Liver (tissue), 8 donors: ENCODE measurements at regions not wholly inside any gene's neighbourhood (a gene's known extent, or its start where the extent isn't known, plus 50 kb on each side); places are given as distances from the start of the nearest gene placed in this dataset.

Source experiments
- DNase-seq: peaks from one replicate; pipeline ENCODE4 v3.0.0-alpha.2; 2017; ENCODE audit warnings: low spot score
- H3K27ac ChIP-seq, 2 donors: one replicate each; pipeline ENCODE4 v1.7.0; 2013; ENCODE audit warnings: inconsistent platforms in 2 of 2, low read length in 2 of 2, control low read depth in 1 of 2, low read depth in 1 of 2, mild to moderate bottlenecking in 1 of 2
- H3K27me3 ChIP-seq, 4 donors: one replicate each; pipeline versions ENCODE4 v1.6.1 to v1.7.0; 2013; ENCODE audit warnings: low read length in 3 of 4, inconsistent platforms in 1 of 4, mild to moderate bottlenecking in 1 of 4, moderate library complexity in 1 of 4; ENCODE audit not compliant: control insufficient read depth in 4 of 4, insufficient read depth in 4 of 4
- H3K36me3 ChIP-seq, 4 donors: one replicate each; pipeline versions ENCODE4 v1.6.1 to v1.7.0; 2013; ENCODE audit warnings: low read length in 3 of 4, mild to moderate bottlenecking in 3 of 4, low read depth in 1 of 4, moderate library complexity in 1 of 4; ENCODE audit not compliant: control insufficient read depth in 4 of 4, insufficient read depth in 3 of 4
- H3K4me1 ChIP-seq, 4 donors: one replicate each; pipeline versions ENCODE4 v1.6.1 to v1.7.0; 2013; ENCODE audit warnings: low read length in 3 of 4, mild to moderate bottlenecking in 3 of 4, moderate library complexity in 1 of 4; ENCODE audit not compliant: control insufficient read depth in 4 of 4, insufficient read depth in 4 of 4
- H3K4me3 ChIP-seq, 3 donors: one replicate each; pipeline versions ENCODE4 v1.6.1 to v1.7.0; 2013; ENCODE audit warnings: low read length in 3 of 3, control low read depth in 1 of 3, low read depth in 1 of 3, mild to moderate bottlenecking in 1 of 3
- H3K9ac ChIP-seq, 2 donors: one replicate each; pipeline ENCODE4 v1.7.0; 2013; ENCODE audit warnings: low read length in 2 of 2, mild to moderate bottlenecking in 2 of 2, moderate library complexity in 2 of 2, control low read depth in 1 of 2, low read depth in 1 of 2
- H3K9me3 ChIP-seq, 4 donors: one replicate each; pipeline versions ENCODE4 v1.6.1 to v1.7.0; 2013; ENCODE audit warnings: low read length in 3 of 4; ENCODE audit not compliant: control insufficient read depth in 4 of 4
- ATF3 ChIP-seq: IDR thresholded peaks from 2 replicates; pipeline ENCODE4 v1.6.1; 2016; ENCODE audit warnings: antibody characterized with exemption
- CTCF ChIP-seq: fragments of 150-350 bp; IDR thresholded peaks from 2 replicates; pipeline ENCODE4 v1.5.1; 2017; ENCODE audit warnings: improper control_type of control experiment, low read depth, low read length; ENCODE audit not compliant: missing input control
- EGR1 ChIP-seq, 2 donors: IDR thresholded peaks; 2 replicates each; pipeline ENCODE4 v1.6.1; 2016 to 2018; ENCODE audit warnings: antibody characterized with exemption in 2 of 2, low read depth in 2 of 2
- FOXA1 ChIP-seq: IDR thresholded peaks from 2 replicates; pipeline ENCODE4 v1.6.1; 2016; ENCODE audit warnings: antibody characterized with exemption
- FOXA2 ChIP-seq: IDR thresholded peaks from 2 replicates; pipeline ENCODE4 v1.6.1; 2016; ENCODE audit warnings: antibody characterized with exemption
- GABPA ChIP-seq, 2 donors: IDR thresholded peaks in 1 of 2; conservative IDR thresholded peaks in 1 of 2; 2 replicates each; pipeline ENCODE4 v1.6.1; 2016; ENCODE audit warnings: antibody characterized with exemption in 2 of 2, mild to moderate bottlenecking in 1 of 2, moderate library complexity in 1 of 2
- HNF4A ChIP-seq, 2 donors: conservative IDR thresholded peaks; 2 replicates each; pipeline ENCODE4 v1.6.1; 2016; ENCODE audit warnings: antibody characterized with exemption in 2 of 2, mild to moderate bottlenecking in 2 of 2
- HNF4G ChIP-seq: IDR thresholded peaks from 2 replicates; pipeline ENCODE4 v1.6.1; 2016; ENCODE audit warnings: antibody characterized with exemption
- JUND ChIP-seq, 2 donors: IDR thresholded peaks; 2 replicates each; pipeline ENCODE4 v1.6.1; 2016; ENCODE audit warnings: antibody characterized with exemption in 2 of 2
- NR2F2 ChIP-seq: IDR thresholded peaks from 2 replicates; pipeline ENCODE4 v1.6.1; 2016; ENCODE audit warnings: antibody characterized with exemption
- RAD21 ChIP-seq, 2 donors: IDR thresholded peaks; 2 replicates each; pipeline ENCODE4 v1.6.1; 2016; ENCODE audit warnings: antibody characterized with exemption in 2 of 2, mild to moderate bottlenecking in 2 of 2
- RXRA ChIP-seq, 2 donors: IDR thresholded peaks; 2 replicates each; pipeline ENCODE4 v1.6.1; 2017 to 2018; ENCODE audit warnings: antibody characterized with exemption in 2 of 2, mild to moderate bottlenecking in 1 of 2
- SP1 ChIP-seq: IDR thresholded peaks from 2 replicates; pipeline ENCODE4 v1.6.1; 2018; ENCODE audit warnings: antibody characterized with exemption, mild to moderate bottlenecking
- TAF1 ChIP-seq: conservative IDR thresholded peaks from 2 replicates; pipeline ENCODE4 v1.6.1; 2016; ENCODE audit warnings: antibody characterized with exemption, mild to moderate bottlenecking
- YY1 ChIP-seq: IDR thresholded peaks from 2 replicates; pipeline ENCODE4 v1.6.1; 2016; ENCODE audit warnings: antibody characterized with exemption, mild to moderate bottlenecking
- WGBS: extraction: QIAGEN DNeasy Blood & Tissue Kit; methylation state at CpG from one replicate; pipeline ENCODE4 v1.1.7; 2013; 5-methylcytosine and 5-hydroxymethylcytosine counted together
- TF ChIP-seq, protein P1 (sequence below): IDR thresholded peaks from 2 replicates; pipeline ENCODE4 v1.6.1; 2016; ENCODE audit warnings: antibody characterized with exemption
- TF ChIP-seq, protein P2 (sequence below): IDR thresholded peaks from 2 replicates; pipeline ENCODE4 v1.6.1; 2016; ENCODE audit warnings: antibody characterized with exemption, mild to moderate bottlenecking
- TF ChIP-seq, protein P3 (sequence below): IDR thresholded peaks from 2 replicates; pipeline ENCODE4 v1.6.1; 2016; ENCODE audit warnings: antibody characterized with exemption
- donor health status: healthy.
- donor health status: healthy.
- donor health status: healthy.
- donor health status: healthy.
- donor health status: healthy.

GRCh38 chr13:70841240-70842061 is 733.2 kb upstream of the KLHL1 start:
- Histone ChIP-seq H3K36me3 (no peaks in the 10 kb centered on the region), H3K27ac (no peak overlapping the region), H3K9me3 (no peaks in the 10 kb centered on the region), H3K4me1 (no peaks in the 10 kb centered on the region), H3K27me3 (no peaks in the 10 kb centered on the region), H3K4me3 (no peak overlapping the region), H3K9ac (no peak overlapping the region)
- TF ChIP-seq, protein P1, sequence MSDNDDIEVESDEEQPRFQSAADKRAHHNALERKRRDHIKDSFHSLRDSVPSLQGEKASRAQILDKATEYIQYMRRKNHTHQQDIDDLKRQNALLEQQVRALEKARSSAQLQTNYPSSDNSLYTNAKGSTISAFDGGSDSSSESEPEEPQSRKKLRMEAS: no peak
- TF ChIP-seq SP1 (no peak), HNF4G (no peak), ATF3 (no peak), YY1 (no peak), GABPA (IDR thresholded peaks at IDR 0.05 in 1 of 2, conservative IDR thresholded peaks at IDR 0.05 in 1 of 2) (no peak), NR2F2 (no peak), RXRA (IDR thresholded peaks at IDR 0.05) (no peak), FOXA1 (no peak), FOXA2 (no peak), TAF1 (no peak)
- TF ChIP-seq, protein P2, sequence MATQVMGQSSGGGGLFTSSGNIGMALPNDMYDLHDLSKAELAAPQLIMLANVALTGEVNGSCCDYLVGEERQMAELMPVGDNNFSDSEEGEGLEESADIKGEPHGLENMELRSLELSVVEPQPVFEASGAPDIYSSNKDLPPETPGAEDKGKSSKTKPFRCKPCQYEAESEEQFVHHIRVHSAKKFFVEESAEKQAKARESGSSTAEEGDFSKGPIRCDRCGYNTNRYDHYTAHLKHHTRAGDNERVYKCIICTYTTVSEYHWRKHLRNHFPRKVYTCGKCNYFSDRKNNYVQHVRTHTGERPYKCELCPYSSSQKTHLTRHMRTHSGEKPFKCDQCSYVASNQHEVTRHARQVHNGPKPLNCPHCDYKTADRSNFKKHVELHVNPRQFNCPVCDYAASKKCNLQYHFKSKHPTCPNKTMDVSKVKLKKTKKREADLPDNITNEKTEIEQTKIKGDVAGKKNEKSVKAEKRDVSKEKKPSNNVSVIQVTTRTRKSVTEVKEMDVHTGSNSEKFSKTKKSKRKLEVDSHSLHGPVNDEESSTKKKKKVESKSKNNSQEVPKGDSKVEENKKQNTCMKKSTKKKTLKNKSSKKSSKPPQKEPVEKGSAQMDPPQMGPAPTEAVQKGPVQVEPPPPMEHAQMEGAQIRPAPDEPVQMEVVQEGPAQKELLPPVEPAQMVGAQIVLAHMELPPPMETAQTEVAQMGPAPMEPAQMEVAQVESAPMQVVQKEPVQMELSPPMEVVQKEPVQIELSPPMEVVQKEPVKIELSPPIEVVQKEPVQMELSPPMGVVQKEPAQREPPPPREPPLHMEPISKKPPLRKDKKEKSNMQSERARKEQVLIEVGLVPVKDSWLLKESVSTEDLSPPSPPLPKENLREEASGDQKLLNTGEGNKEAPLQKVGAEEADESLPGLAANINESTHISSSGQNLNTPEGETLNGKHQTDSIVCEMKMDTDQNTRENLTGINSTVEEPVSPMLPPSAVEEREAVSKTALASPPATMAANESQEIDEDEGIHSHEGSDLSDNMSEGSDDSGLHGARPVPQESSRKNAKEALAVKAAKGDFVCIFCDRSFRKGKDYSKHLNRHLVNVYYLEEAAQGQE: no peak
- DNase-seq: no peak
- WGBS: 84% methylated on average over 12 of the region's 12 CpGs

- H3K9ac ChIP-seq: no peak overlapping the region
Observed at GRCh38 chr13:70835371-70835770, 727.1 kb upstream of the KLHL1 start.

More at GRCh38 chr13:70835371-70835770, 727.1 kb upstream of the KLHL1 start:
- no peak overlapping the region for H3K4me3 ChIP-seq
- no peak for DNase-seq
- TF ChIP-seq RAD21 (IDR thresholded peaks at IDR 0.05): no peak
- TF ChIP-seq, protein P2: no peak
- TF ChIP-seq EGR1 (IDR thresholded peaks at IDR 0.05; ENCODE audit: low read depth in 2 of 2): no peak
- no peak for TF ChIP-seq YY1
- no peak for TF ChIP-seq FOXA1
- TF ChIP-seq NR2F2: no peak
- no peak for TF ChIP-seq GABPA (IDR thresholded peaks at IDR 0.05 in 1 of 2, conservative IDR thresholded peaks at IDR 0.05 in 1 of 2)
- TF ChIP-seq, protein P1: no peak
- TF ChIP-seq SP1: no peak
- no peak for TF ChIP-seq ATF3
- TF ChIP-seq JUND (IDR thresholded peaks at IDR 0.05): no peak
- no peak for TF ChIP-seq RXRA (IDR thresholded peaks at IDR 0.05)
- TF ChIP-seq, protein P3, sequence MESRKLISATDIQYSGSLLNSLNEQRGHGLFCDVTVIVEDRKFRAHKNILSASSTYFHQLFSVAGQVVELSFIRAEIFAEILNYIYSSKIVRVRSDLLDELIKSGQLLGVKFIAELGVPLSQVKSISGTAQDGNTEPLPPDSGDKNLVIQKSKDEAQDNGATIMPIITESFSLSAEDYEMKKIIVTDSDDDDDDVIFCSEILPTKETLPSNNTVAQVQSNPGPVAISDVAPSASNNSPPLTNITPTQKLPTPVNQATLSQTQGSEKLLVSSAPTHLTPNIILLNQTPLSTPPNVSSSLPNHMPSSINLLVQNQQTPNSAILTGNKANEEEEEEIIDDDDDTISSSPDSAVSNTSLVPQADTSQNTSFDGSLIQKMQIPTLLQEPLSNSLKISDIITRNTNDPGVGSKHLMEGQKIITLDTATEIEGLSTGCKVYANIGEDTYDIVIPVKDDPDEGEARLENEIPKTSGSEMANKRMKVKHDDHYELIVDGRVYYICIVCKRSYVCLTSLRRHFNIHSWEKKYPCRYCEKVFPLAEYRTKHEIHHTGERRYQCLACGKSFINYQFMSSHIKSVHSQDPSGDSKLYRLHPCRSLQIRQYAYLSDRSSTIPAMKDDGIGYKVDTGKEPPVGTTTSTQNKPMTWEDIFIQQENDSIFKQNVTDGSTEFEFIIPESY: no peak
- no peak for TF ChIP-seq CTCF
- TF ChIP-seq HNF4A (conservative IDR thresholded peaks at IDR 0.05): no peak
- TF ChIP-seq HNF4G: no peak
- TF ChIP-seq TAF1: no peak
- TF ChIP-seq FOXA2: no peak
- no peaks in the 10 kb centered on the region for H3K27me3 ChIP-seq
- H3K4me1 ChIP-seq: no peaks in the 10 kb centered on the region
- no peaks in the 10 kb centered on the region for H3K36me3 ChIP-seq
- no peaks in the 10 kb centered on the region for H3K9me3 ChIP-seq
- WGBS: 91% methylated on average over 1 of the region's 1 CpG
- H3K27ac ChIP-seq: no peak overlapping the region
